ENCODE measurements at regions not wholly inside any gene's neighbourhood (a gene's known extent, or its start where the extent isn't known, plus 50 kb on each side); places are given as distances from the start of the nearest gene placed in this dataset.

DNA sequence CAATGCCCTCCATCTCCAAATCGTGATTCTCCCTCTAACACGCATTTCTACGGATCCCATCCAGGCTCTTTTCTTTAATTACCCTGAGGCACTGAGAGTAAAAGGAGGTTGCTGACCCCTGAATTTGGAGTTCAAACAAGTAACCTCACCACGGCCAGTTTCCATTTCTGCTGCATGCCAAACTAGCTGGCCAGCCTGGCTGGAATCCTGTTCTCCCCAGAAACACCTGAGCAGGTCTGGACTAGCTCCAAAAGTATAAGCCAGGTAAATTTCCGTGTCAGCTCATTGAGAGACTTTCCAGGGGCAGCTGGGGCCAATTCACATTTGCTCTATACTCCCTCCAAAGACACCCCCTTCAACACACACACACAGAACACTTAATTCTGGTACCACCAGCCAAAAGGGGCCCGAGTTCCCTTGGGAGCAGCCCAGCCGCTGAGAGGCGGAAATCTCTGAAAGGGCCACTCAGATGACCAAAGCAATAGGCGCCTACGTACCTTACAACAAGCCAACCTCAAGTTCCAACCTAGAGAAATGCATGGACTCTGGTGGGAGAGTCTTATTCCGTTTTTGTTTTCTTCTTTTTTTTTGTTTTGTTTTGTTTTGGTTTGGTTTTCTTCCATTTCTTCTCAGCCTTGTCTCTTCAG lies 131.4 kb downstream of the NDUFA12 start:
- Mint-ChIP-seq H3K9me3 (no peaks in the 10 kb centered on the region), H3K4me1 (ENCODE audit: low read depth) (peaks cover 20% of the 10 kb centered on the region), H3K4me3 (no peak overlapping the region), H3K27me3 (ENCODE audit: low read depth) (peaks cover 63% of the 10 kb centered on the region), H3K36me3 (ENCODE audit: insufficient read depth) (no peaks in the 10 kb centered on the region)
- ATAC-seq (no peak), DNase-seq (no peak)

DNA sequence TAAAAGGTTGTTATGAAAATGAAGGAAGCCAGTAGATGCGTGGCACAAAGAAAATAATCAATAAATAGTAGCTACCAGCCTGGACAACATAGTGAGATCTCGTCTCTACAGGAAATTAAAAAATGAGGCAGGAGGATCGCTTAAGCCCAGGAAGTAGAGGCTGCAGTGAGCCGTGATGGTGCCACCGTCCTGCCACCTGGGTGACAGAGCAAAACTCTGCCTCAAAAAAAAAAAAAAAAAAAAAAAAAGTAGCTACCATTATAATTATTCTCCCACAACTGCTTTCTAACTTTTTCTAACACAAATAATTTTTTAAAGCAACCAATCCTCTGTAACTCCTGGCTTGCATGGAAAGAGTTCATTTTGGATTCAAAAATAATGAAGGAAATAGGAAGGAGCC lies 133.0 kb downstream of the NDUFA12 start:
- ATAC-seq (no peak), DNase-seq (no peak)
- Mint-ChIP-seq H3K36me3 (ENCODE audit: insufficient read depth) (no peaks in the 10 kb centered on the region), H3K9me3 (no peaks in the 10 kb centered on the region), H3K4me1 (ENCODE audit: low read depth) (peaks cover 20% of the 10 kb centered on the region), H3K4me3 (no peak overlapping the region), H3K27me3 (ENCODE audit: low read depth) (peaks cover 52% of the 10 kb centered on the region)

- Mint-ChIP-seq H3K4me1 (ENCODE audit: low read depth) (peaks cover 4% of the 10 kb centered on the region), H3K36me3 (ENCODE audit: insufficient read depth) (no peaks in the 10 kb centered on the region), H3K4me3 (no peak overlapping the region), H3K27me3 (ENCODE audit: low read depth) (peaks cover 36% of the 10 kb centered on the region), H3K9me3 (no peaks in the 10 kb centered on the region)
- no peak for DNase-seq
- no peak for ATAC-seq
Observed at GRCh38 chr12:94868161-94868560, 135.3 kb downstream of the NDUFA12 start.

GRCh38 chr12:94867066-94867855 lies 136.2 kb downstream of the NDUFA12 start:
- no peak overlapping the region for H3K4me3 Mint-ChIP-seq
- DNase-seq (no peak), ATAC-seq (no peak)
- no peaks in the 10 kb centered on the region for H3K4me1 Mint-ChIP-seq (ENCODE audit: low read depth)
- H3K27me3 Mint-ChIP-seq (ENCODE audit: low read depth), result peaks cover 30% of the 10 kb centered on the region
- no peaks in the 10 kb centered on the region for H3K36me3 Mint-ChIP-seq (ENCODE audit: insufficient read depth)
- H3K9me3 Mint-ChIP-seq, result no peaks in the 10 kb centered on the region

- H3K27me3 Mint-ChIP-seq (ENCODE audit: low read depth), result peaks cover 9% of the 10 kb centered on the region
Observed at GRCh38 chr12:94864987-94865386, 138.5 kb downstream of the NDUFA12 start.

GRCh38 chr12:94863321-94864035 lies 140.0 kb downstream of the NDUFA12 start:
- H3K4me3 Mint-ChIP-seq, result no peak overlapping the region
- DNase-seq (no peak), ATAC-seq (no peak)
- peaks cover 3% of the 10 kb centered on the region for H3K27me3 Mint-ChIP-seq (ENCODE audit: low read depth)
- no peaks in the 10 kb centered on the region for H3K9me3 Mint-ChIP-seq
- H3K36me3 Mint-ChIP-seq (ENCODE audit: insufficient read depth), result no peaks in the 10 kb centered on the region
- H3K4me1 Mint-ChIP-seq (ENCODE audit: low read depth), result no peaks in the 10 kb centered on the region

More at GRCh38 chr12:94864987-94865386, 138.5 kb downstream of the NDUFA12 start:
- Mint-ChIP-seq H3K36me3 (ENCODE audit: insufficient read depth) (no peaks in the 10 kb centered on the region), H3K4me1 (ENCODE audit: low read depth) (no peaks in the 10 kb centered on the region), H3K9me3 (no peaks in the 10 kb centered on the region), H3K4me3 (no peak overlapping the region)
- DNase-seq (no peak), ATAC-seq (no peak)

DNA sequence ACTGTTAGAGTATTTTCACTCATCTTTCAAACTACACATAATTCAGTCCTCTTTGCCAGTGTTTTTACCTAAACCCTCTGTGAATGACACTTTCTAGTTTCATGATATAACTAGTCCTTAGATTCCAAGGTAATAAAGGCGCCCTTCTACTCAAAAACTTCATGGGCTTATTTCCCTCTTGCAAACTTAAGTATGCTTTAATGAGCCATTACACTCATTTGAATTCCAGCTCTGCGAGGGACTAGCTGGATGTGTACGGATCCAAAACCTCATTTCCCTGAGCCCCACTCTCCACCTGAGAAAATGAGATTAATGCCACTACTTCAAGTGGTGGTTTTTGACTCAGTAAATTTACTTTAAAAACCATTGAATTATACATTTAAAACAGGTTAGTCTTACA lies 141.1 kb downstream of the NDUFA12 start:
- H3K36me3 Mint-ChIP-seq (ENCODE audit: insufficient read depth), result no peaks in the 10 kb centered on the region
- DNase-seq (no peak), ATAC-seq (no peak)
- no peaks in the 10 kb centered on the region for H3K4me1 Mint-ChIP-seq (ENCODE audit: low read depth)
- no peak overlapping the region for H3K4me3 Mint-ChIP-seq
- H3K9me3 Mint-ChIP-seq, result no peaks in the 10 kb centered on the region
- peaks cover 2% of the 10 kb centered on the region for H3K27me3 Mint-ChIP-seq (ENCODE audit: low read depth)

DNA sequence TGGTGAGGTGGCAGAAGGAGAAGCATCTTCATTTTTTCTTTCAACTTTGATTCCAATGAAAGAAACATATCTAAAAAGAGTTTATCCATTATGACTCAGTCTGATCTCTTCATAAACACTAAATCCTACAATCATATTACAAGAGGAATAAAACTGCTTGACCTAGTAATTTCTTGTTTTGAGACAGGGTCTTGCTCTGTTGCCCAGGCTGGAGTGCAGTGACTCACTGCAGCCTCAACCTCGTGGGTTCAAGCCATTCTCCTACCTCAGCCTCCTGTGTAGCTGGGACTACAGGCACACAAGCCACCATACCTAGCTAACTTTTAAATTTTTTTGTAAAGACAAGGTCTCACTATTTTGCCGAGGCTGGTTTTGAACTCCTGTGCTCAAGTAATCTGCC lies 147.2 kb downstream of the NDUFA12 start:
- no peaks in the 10 kb centered on the region for H3K9me3 Mint-ChIP-seq
- no peak for ATAC-seq
- no peaks in the 10 kb centered on the region for H3K4me1 Mint-ChIP-seq (ENCODE audit: low read depth)
- H3K4me3 Mint-ChIP-seq, result no peak overlapping the region
- no peak for DNase-seq
- no peaks in the 10 kb centered on the region for H3K36me3 Mint-ChIP-seq (ENCODE audit: insufficient read depth)
- H3K27me3 Mint-ChIP-seq (ENCODE audit: low read depth), result peaks cover 2% of the 10 kb centered on the region

- H3K4me3 Mint-ChIP-seq, result no peak overlapping the region
- H3K27me3 Mint-ChIP-seq (ENCODE audit: low read depth), result peaks cover 2% of the 10 kb centered on the region
- no peaks in the 10 kb centered on the region for H3K4me1 Mint-ChIP-seq (ENCODE audit: low read depth)
- no peaks in the 10 kb centered on the region for H3K9me3 Mint-ChIP-seq
- DNase-seq (no peak), ATAC-seq (no peak)
- H3K36me3 Mint-ChIP-seq (ENCODE audit: insufficient read depth), result no peaks in the 10 kb centered on the region
Observed at GRCh38 chr12:94855853-94856252, 147.6 kb downstream of the NDUFA12 start.

GRCh38 chr12:94851396-94852028 lies 152.0 kb downstream of the NDUFA12 start:
- H3K36me3 Mint-ChIP-seq (ENCODE audit: insufficient read depth), result no peaks in the 10 kb centered on the region
- peaks cover 7% of the 10 kb centered on the region for H3K27me3 Mint-ChIP-seq (ENCODE audit: low read depth)

GRCh38 chr12:94849411-94849976 lies 154.0 kb downstream of the NDUFA12 start:
- DNase-seq (no peak), ATAC-seq (no peak)
- Mint-ChIP-seq H3K36me3 (ENCODE audit: insufficient read depth) (no peaks in the 10 kb centered on the region), H3K9me3 (no peaks in the 10 kb centered on the region), H3K4me1 (ENCODE audit: low read depth) (no peaks in the 10 kb centered on the region), H3K4me3 (no peak overlapping the region), H3K27me3 (ENCODE audit: low read depth) (peaks cover 13% of the 10 kb centered on the region)

More at GRCh38 chr12:94851396-94852028, 152.0 kb downstream of the NDUFA12 start:
- ATAC-seq (no peak), DNase-seq (no peak)
- Mint-ChIP-seq H3K9me3 (no peaks in the 10 kb centered on the region), H3K4me3 (no peak overlapping the region), H3K4me1 (ENCODE audit: low read depth) (no peaks in the 10 kb centered on the region)

DNA sequence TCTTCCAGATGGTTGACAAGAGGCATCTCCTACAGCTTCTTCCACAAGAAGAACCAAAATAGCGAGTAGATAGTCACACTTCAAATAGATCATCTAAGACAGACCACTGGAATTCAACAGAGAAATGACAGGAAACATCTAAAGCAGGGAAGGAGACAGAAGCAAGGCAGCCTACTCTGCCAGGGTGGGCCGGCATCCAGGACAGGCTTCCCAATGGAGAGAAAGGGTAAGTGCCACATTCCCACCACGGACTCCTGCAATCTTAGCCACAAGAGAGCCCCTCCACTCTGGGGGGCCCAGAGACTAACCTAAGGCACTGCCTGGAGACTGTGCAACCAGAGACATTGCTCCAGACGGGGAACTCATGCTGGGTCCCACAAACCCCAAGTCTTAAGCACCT lies 154.5 kb downstream of the NDUFA12 start:
- H3K9me3 Mint-ChIP-seq, result no peaks in the 10 kb centered on the region
- H3K27me3 Mint-ChIP-seq (ENCODE audit: low read depth), result peaks cover 13% of the 10 kb centered on the region
- H3K36me3 Mint-ChIP-seq (ENCODE audit: insufficient read depth), result no peaks in the 10 kb centered on the region
- no peak for ATAC-seq
- H3K4me3 Mint-ChIP-seq, result no peak overlapping the region
- no peaks in the 10 kb centered on the region for H3K4me1 Mint-ChIP-seq (ENCODE audit: low read depth)
- no peak for DNase-seq

DNA sequence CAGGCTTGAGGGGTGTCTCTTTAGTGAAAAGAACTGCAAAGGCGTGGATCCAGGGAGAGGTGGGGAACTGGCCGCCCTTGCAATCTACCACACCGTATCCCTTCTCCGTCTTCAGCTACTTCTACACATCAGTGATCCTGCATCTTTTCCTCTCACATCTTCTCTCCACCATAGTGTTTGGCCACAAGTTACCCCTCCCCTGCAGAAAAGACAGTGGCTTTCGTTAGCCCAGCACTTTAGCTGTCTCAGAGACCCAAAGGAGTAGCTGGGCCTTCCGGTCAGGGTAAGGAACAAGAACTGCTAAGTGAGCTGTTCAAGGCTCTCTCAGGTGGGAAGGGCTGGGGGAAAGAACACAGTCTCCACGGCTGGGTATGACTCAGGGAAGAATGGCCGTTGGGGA lies 158.4 kb downstream of the NDUFA12 start:
- Mint-ChIP-seq H3K36me3 (ENCODE audit: insufficient read depth) (no peaks in the 10 kb centered on the region), H3K9me3 (no peaks in the 10 kb centered on the region), H3K4me3 (no peak overlapping the region), H3K4me1 (ENCODE audit: low read depth) (no peaks in the 10 kb centered on the region), H3K27me3 (ENCODE audit: low read depth) (peaks cover 12% of the 10 kb centered on the region)
- ATAC-seq (no peak), DNase-seq (no peak)

- no peaks in the 10 kb centered on the region for H3K9me3 Mint-ChIP-seq
Observed at GRCh38 chr12:94844452-94844851, 159.0 kb downstream of the NDUFA12 start.

More at GRCh38 chr12:94844452-94844851, 159.0 kb downstream of the NDUFA12 start:
- H3K36me3 Mint-ChIP-seq (ENCODE audit: insufficient read depth), result no peaks in the 10 kb centered on the region
- ATAC-seq, result no peak
- H3K27me3 Mint-ChIP-seq (ENCODE audit: low read depth), result peaks cover 12% of the 10 kb centered on the region
- no peaks in the 10 kb centered on the region for H3K4me1 Mint-ChIP-seq (ENCODE audit: low read depth)
- no peak for DNase-seq
- H3K4me3 Mint-ChIP-seq, result no peak overlapping the region

Data from activated T-cell treated with anti-CD3 and anti-CD28 coated beads, Interleukin-2, amount 50 U/mL, for 4 hours (primary cell).